Endothelial cell of umbilical vein (primary cell): ENCODE measurements at regions not wholly inside any gene's neighbourhood (a gene's known extent, or its start where the extent isn't known, plus 50 kb on each side); places are given as distances from the start of the nearest gene placed in this dataset.

Source experiments
- JUN ChIP-seq: IDR thresholded peaks from 2 replicates; pipeline ENCODE4 v1.6.1; 2011; ENCODE audit warnings: borderline replicate concordance, low read depth; ENCODE audit not compliant: insufficient read length, insufficient read depth
- MYC ChIP-seq: IDR thresholded peaks from one replicate; pipeline ENCODE4 v1.6.1; 2011; ENCODE audit warnings: mild to moderate bottlenecking, low read depth, low read length
- POLR2A ChIP-seq: IDR thresholded peaks from 2 replicates; pipeline ENCODE4 v1.6.1; 2012; ENCODE audit warnings: low read depth, mild to moderate bottlenecking, control low read depth, low read length
- TF ChIP-seq, protein P1 (sequence below), 2 donors: IDR thresholded peaks; 1 replicate in 1 of 2; 2 replicates in 1 of 2; pipeline ENCODE4 v1.5.1; 2011; ENCODE audit warnings: low read length in 2 of 2, mild to moderate bottlenecking in 2 of 2, moderate library complexity in 2 of 2, control low read depth in 1 of 2, inconsistent platforms in 1 of 2, low read depth in 1 of 2; ENCODE audit not compliant: insufficient read depth in 1 of 2; ENCODE audit errors: extremely low read depth in 1 of 2

GRCh38 chr3:159841766-159842165 is 146.9 kb upstream of the IL12A start:
- TF ChIP-seq, protein P1, sequence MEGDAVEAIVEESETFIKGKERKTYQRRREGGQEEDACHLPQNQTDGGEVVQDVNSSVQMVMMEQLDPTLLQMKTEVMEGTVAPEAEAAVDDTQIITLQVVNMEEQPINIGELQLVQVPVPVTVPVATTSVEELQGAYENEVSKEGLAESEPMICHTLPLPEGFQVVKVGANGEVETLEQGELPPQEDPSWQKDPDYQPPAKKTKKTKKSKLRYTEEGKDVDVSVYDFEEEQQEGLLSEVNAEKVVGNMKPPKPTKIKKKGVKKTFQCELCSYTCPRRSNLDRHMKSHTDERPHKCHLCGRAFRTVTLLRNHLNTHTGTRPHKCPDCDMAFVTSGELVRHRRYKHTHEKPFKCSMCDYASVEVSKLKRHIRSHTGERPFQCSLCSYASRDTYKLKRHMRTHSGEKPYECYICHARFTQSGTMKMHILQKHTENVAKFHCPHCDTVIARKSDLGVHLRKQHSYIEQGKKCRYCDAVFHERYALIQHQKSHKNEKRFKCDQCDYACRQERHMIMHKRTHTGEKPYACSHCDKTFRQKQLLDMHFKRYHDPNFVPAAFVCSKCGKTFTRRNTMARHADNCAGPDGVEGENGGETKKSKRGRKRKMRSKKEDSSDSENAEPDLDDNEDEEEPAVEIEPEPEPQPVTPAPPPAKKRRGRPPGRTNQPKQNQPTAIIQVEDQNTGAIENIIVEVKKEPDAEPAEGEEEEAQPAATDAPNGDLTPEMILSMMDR (IDR thresholded peaks at IDR 0.05; ENCODE audit: extremely low read depth in 1 of 2, insufficient read depth in 1 of 2, low read depth in 1 of 2, low read length in 2 of 2) = no peak
- TF ChIP-seq JUN = no peak
- TF ChIP-seq MYC = no peak
- TF ChIP-seq POLR2A = no peak
